HG02938 (cell line): ENCODE measurements at regions not wholly inside any gene's neighbourhood (a gene's known extent, or its start where the extent isn't known, plus 50 kb on each side); places are given as distances from the start of the nearest gene placed in this dataset.

Experiments used
- ATAC-seq: cut with Tn5 transposase; IDR thresholded peaks from one replicate; pipeline ENCODE4 v1.9.1; 2021; ENCODE audit warnings: mild to moderate bottlenecking, moderate library complexity; ENCODE audit not compliant: unreplicated experiment

- ATAC-seq = no peak
These were observed 395.6 kb downstream of the DMAC1 start for GRCh38 chr9:7403839-7404487.

DNA sequence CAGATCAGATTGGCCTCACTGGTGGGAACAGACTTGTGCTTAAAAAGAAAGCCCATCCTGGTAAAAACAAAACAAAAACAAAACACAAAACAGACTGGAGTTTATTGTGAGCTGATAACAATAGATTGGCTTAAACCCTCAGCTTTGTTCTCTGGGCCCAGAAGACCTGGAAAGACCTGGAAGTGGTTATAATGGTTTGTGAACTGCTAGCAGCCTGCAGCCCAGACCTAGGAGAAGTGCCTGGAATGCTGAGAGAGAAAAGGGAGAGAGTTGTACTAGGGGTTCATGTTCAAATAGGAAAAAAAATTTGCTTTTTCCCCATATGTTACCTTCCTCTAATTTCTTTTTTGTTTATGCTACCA lies 396.6 kb downstream of the DMAC1 start:
- ATAC-seq = no peak

GRCh38 chr9:7402334-7403027 lies 397.1 kb downstream of the DMAC1 start:
- no peak for ATAC-seq

GRCh38 chr9:7401116-7401515 lies 398.5 kb downstream of the DMAC1 start:
- ATAC-seq = no peak

DNA sequence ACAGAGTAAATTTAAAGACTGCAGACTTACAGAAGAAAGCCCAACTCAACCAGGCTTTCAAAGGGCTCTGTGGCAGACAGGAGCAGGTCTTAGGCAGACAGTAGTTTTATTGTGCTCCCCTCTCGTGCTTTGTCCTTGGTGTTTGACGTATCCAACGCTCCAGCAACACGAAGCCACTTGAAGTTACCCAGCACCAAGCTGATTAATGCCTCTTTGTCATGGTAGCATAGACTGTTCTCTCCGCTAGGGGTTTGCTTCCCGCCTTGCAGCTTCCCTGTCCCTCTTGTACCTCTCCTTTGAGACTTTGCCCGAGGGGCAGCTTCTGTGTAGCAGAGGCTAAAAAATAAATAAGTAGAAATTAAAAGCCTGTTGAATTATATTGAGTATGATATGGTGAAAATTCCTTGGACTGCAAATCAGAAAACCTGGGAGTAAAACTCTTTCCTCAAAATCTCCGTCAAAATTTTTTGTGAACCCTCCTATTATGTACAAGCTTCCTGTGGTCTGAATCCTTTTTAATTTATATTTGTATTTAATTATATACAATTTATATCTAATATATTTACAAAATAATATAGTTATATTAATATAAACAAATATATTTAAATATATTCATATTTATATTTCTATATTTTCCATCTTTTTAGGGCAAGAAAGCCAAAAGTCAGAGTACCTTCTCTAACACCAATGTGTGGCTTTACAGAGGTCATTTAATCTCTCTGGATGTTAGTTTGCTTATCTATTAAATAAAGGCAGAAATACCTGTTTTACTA lies 405.4 kb downstream of the DMAC1 start:
- no peak for ATAC-seq

- ATAC-seq = no peak
These were observed 407.4 kb downstream of the DMAC1 start for GRCh38 chr9:7392148-7392547.

DNA sequence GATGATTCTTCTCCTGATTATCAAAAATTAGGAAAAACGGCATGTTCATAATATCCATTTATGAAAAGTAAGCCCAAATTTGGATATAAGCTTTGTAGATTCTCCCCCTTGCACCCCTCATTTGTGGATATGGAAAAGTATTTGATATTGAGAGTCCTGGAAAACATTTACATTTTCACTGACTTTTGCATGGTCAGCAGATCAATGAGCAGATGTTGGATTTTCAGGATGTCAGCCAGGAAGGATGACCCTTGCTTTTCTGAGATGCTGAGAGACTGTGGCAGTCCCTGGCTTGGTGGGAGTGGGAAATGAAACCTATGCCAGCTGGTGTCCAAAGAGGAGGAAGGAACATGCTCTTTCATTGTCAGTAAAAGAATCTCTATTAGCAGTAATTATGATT lies 410.8 kb downstream of the DMAC1 start:
- ATAC-seq = no peak

GRCh38 chr9:7387840-7388239 lies 411.7 kb downstream of the DMAC1 start:
- ATAC-seq = no peak

DNA sequence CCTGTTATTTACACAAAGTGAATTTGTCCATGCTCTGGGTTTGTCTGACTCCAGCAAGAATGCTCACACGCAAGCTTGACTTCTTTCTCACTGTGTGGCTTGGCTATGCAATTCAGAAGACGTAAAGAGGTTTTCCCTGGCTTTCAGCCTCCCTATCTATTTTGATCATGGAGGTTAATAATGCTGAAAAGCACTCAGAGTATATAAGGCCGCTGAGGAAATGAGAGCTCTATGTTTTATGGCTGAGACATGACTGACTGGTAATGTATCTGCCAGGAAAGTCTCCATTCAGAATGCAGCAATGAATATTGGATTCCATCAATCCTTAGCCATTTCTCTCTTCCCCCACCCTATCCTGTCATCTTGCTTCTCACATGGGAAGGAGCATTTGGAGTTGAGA lies 417.3 kb downstream of the DMAC1 start:
- no peak for ATAC-seq

- ATAC-seq = no peak
These were observed 422.1 kb downstream of the DMAC1 start for GRCh38 chr9:7377489-7377888.

GRCh38 chr9:7376833-7377232 lies 422.7 kb downstream of the DMAC1 start:
- ATAC-seq = no peak

DNA sequence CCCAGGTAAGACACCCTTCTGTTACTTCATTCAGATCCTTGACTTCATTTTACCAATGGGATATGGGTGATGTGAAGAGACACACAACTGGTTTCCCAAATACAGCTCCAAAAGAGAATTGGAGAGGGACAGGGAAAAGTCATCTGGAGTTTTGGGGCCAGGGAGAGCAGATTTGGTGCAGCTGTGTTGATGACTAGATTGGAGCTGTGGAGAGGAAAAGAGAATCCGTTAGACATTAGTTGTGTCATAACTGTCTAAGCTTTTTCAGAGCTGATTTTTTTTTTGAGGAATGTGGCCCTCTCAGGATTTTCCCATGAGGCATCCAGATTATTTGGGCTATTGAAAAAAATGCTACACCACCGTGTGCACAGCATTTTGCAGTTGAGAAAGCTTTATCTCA lies 423.4 kb downstream of the DMAC1 start:
- ATAC-seq = no peak

DNA sequence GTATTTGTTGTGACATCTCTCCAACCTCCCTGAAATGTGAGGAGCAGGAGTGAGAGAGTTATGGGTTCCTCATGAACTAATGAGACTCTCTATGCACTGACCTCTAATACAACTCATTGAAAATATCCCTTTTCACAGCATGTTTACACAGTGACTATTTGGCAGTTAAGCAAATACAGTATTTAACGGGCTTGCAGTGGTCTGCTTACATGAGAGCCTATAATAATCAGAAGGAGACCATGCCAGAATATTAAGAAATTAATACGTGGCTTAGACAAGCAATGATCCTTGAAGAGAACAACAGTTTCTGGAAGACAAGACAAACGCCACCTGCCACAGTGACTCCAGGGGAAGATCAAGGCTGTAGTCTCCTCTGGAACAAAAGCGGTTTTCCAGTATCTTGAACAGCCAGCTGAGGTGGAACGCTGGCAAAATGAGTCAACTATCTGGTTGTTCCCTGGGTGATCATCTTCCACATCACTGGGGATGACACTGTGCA lies 424.5 kb downstream of the DMAC1 start:
- no peak for ATAC-seq

- no peak for ATAC-seq
These were observed 428.6 kb downstream of the DMAC1 start for GRCh38 chr9:7370988-7371387.

GRCh38 chr9:7370381-7370780 lies 429.2 kb downstream of the DMAC1 start:
- ATAC-seq = no peak

GRCh38 chr9:7369384-7369821 lies 430.2 kb downstream of the DMAC1 start:
- ATAC-seq = no peak

GRCh38 chr9:7368410-7369292 lies 430.9 kb downstream of the DMAC1 start:
- ATAC-seq = no peak

DNA sequence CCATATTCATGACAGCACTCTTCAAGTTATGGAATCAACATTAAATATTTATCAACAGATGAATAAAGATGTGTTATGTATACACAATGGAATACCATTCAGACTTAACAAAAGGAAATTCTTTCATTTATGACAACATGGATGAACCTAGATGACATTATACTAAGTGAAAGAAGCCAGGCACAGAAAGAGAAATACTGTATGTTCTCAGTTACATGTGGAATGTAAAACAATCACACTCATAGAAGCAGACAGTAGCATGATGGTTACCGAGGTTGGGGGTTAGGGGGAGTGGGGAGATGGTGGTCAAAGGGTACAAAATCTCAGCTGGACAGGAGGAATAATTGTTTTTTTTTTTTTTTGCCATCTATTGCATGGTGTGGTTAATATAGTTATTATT lies 431.9 kb downstream of the DMAC1 start:
- ATAC-seq = no peak

- ATAC-seq = no peak
These were observed 433.5 kb downstream of the DMAC1 start for GRCh38 chr9:7366121-7366520.

DNA sequence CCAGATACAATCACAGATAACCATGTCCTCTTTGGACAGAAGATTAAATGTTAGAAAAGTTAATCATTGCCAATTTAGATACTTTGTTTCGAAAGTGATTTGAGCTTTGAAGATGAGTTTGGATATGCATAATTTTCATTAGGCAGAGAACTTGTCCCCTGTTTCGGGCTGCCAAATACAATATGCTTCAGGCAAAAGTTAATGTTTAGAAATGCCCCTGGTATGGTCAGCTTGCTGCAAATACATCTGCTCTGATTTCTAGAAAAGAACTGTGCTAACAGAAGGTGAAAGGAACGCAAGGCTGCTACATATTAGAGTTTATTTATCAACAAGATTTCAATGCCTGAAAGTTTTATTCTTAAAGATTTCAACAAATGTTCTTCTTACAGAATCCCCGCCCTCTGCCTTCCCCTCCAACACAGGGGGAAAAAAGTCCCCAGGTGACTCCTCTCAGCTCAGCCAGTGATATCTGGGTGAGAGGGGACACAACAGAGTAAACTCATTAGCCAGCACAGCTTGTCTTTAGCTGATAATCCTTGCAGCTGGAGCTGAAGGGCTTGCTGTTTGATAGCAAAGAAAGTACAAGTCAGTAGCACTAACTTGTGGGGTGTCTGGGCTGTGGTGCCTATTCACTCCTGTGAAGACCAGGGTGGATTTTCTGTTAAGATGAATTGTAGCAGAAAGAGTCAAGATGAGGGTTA lies 435.7 kb downstream of the DMAC1 start:
- ATAC-seq = no peak
